Posterior vena cava (tissue), 2 donors: ENCODE measurements at regions not wholly inside any gene's neighbourhood (a gene's known extent, or its start where the extent isn't known, plus 50 kb on each side); places are given as distances from the start of the nearest gene placed in this dataset.
A peak's percentile ranks its signal among the peaks of the same experiment; 100 is the strongest.
"Not testable (repeated sequence)": the region's sequence is repeated elsewhere in the genome, so short reads cannot be mapped to it uniquely, and the experiment has no call there.

Experiments used
- DNase-seq: peaks from one replicate; pipeline ENCODE4 v3.0.0-alpha.2; 2020; ENCODE audit warnings: low spot score
- intact Hi-C, 2 donors: fragments of 100-400 bp; cut with DNase I; formaldehyde crosslinking; loops; one replicate each; pipeline versions ENCODE4 v1.14.1 to v1.14.2; 2022 to 2023
- donor health status: DM: yes; HTN: yes; CAD: no.
- donor health status: DM: yes; HTN: yes; CAD: no.

- DNase-seq, result no peak
- intact Hi-C loops, result no loop called here
Measured at GRCh38 chr18:22703883-22704585, 229.1 kb upstream of the RBBP8 start.

GRCh38 chr18:22704586-22704918 is 228.6 kb upstream of the RBBP8 start:
- intact Hi-C loops, result no loop called here

GRCh38 chr18:22705328-22705727 is 227.8 kb upstream of the RBBP8 start:
- intact Hi-C loops, result no loop called here
- DNase-seq, result no peak

More at GRCh38 chr18:22704586-22704918, 228.6 kb upstream of the RBBP8 start:
- DNase-seq, result no peak

- intact Hi-C loops, DNase-seq: not testable (repeated sequence)
Measured at GRCh38 chr18:22706025-22706424, 227.1 kb upstream of the RBBP8 start.

DNA sequence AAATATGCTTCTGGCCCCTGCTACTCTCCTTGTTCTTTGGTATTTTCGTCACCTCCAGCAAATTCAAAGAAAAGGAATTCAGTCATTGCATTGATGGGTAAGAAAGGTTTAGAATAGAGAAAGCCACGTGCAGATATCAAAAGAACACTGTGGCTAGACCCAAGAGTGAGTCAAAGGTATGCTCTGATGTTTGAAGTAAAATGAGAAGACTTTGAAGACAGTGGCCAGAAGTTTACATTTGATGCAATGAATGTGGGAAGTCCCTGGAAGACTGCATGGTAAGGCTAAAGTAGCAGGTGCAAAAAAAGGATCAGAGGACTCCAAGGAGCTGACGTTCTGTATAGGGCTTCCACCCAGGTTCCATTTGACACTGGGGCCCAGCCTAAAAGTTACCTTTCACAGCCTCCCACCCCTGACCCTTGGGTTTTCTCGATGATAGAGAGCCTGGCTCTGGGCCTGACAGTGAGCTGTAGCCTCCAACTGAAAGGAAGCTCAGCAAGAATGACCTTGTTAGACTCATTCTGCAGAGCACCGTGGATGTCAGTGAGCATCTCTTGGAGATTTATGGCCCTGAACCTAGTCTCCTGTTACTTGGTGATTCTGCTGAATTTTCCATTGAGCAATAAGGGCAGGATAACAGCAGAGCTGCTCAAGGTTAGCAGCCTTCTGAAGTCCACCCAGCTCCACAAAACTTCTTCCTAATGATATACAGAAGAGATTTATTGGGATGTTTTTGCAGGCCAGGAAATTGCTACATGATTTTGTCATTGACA is 223.7 kb upstream of the RBBP8 start:
- intact Hi-C loops, result no loop called here
- DNase-seq, result no peak

DNA sequence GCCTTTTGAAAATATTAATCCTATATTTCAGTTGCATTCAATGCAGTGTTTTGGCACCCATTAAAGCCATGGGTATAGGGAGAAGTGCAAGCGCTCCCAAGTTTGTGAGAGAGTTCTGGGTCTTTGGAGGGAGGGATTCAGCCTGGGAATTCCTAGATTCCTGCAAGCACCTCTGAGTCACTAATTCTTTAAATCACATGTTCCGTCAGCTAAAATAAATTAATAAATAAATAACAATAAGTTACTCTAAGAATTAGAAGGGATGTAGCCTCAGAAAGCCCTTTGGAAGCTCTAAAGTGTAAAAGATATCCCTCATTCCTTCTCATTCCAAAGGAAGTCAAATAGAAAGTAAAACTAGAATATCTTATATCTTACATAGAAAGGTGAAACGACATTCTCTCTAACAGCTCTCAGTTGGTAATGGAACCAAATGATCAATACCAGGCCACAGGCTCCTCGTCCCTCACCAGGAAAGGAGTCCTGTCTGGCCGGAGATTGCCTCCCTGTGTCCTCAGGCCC is 222.4 kb upstream of the RBBP8 start:
- intact Hi-C loops, result no loop called here
- DNase-seq, result no peak

GRCh38 chr18:22711192-22711685 is 221.9 kb upstream of the RBBP8 start:
- intact Hi-C loops, result no loop called here

GRCh38 chr18:22713511-22713910 is 219.6 kb upstream of the RBBP8 start:
- intact Hi-C loops, result no loop called here
- no peak for DNase-seq

More at GRCh38 chr18:22711192-22711685, 221.9 kb upstream of the RBBP8 start:
- DNase-seq, result peak; percentile 85

- intact Hi-C loops, DNase-seq: not testable (repeated sequence)
Measured at GRCh38 chr18:22717536-22717935, 215.6 kb upstream of the RBBP8 start.

DNA sequence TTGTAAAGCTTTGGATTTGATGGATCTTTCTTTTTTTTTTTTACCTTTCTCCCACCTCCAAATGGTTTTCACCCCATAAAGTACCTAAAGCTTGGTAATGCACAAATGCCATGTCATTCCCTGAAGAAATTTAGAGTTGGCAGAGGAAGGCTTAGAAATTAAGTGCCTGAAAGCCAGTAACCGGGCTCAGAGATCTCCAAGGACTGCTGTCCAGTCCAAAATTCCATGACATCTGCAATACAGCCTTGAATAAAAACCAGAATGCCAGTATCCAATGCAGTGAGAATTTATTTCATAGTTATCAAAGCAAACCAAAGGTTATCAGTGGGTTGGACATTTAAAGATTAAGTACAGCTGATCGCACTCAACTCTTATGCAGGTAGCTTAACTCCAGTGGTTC is 209.9 kb upstream of the RBBP8 start:
- intact Hi-C loops, result no loop called here

GRCh38 chr18:22723773-22724172 is 209.4 kb upstream of the RBBP8 start:
- no peak for DNase-seq
- intact Hi-C loops, result no loop called here

More for the DNA sequence above, 209.9 kb upstream of the RBBP8 start:
- no peak for DNase-seq

DNA sequence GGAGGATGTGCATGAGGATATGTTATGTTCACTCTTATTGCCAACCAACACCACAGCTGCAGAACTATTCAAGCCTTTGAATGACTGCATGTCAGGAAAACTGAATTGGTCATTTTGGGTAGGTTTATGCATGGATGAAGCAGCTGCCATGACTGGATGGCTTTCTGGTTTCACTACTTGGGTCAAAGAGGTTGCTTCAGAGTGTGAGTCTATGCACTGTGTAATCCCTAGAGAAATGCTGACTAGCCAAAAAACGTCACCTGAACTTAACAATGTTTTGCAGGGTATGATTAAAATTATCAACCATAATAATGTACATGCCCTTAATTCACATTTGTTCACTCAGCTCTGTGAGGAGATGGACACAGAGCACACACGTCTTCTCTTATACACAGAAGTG is 206.7 kb upstream of the RBBP8 start:
- DNase-seq, result no peak
- intact Hi-C loops, result no loop called here

DNA sequence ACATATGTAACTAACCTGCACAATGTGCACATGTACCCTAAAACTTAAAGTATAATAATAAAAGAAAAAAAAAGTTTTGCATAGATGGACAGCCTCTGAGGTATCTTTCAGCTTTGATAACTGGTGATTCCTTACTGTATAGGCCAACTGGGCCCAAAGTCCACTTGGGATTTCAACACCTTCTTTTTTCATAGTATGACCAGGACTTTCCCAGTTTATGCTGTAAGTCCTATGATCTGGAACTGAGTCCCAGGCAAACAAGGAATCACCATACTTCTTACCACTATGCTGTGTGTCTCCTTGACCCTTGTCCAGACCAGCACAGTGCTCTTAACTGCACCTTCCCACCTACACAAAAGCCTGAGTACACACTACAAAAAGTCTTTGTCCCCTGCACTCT is 205.1 kb upstream of the RBBP8 start:
- DNase-seq, result no peak
- intact Hi-C loops, result no loop called here

DNA sequence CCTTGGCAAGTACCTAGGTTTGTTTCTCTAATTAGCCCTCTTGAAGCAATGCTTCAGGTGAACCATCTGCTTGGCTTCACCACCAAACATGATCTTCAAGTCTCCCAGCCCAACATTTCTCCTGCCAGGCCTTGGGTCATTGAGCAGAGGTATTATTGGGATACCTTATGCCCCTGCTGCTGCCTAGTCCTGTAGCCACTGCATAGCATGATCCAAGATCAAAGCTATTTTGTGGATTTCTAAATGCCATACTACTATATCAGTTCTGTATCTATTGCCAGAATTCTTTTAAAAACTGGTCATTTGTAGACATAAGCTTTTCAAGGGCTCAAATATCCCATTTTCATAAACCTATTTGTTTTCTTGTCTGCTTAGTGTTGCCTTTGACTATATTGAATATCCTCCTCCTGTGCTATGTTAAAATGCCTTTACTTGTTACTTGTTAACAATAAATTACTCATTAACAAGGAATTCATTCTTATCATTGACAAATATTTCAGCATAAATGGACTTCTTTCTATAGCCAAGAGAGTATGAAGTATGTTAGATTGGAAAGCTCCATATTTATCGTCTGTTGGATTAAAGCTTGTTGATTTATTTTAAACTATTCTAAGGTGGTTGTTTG is 204.5 kb upstream of the RBBP8 start:
- DNase-seq, result no peak
- intact Hi-C loops, result no loop called here

DNA sequence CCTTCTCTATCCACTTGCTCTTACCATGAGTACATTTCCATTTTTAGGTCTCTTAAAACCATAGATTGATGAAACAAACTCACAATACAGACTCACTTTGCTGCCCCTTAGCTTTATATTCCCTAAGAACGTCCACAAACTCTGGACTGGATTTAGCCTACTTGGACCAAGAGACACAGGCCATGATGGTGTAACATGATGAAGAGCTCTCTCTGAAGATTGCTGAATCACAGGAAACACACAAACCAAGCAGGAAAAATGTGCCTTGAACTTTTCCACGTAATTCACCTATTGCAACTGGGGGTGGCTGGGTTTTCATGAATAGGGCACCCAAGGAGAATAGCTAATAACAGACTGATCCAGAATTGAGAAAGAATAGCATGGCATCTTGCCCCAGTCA is 201.7 kb upstream of the RBBP8 start:
- no peak for DNase-seq

GRCh38 chr18:22734105-22734661 is 198.9 kb upstream of the RBBP8 start:
- intact Hi-C loops, result no loop called here
- DNase-seq, result no peak

More for the DNA sequence above, 201.7 kb upstream of the RBBP8 start:
- intact Hi-C loops, result no loop called here

DNA sequence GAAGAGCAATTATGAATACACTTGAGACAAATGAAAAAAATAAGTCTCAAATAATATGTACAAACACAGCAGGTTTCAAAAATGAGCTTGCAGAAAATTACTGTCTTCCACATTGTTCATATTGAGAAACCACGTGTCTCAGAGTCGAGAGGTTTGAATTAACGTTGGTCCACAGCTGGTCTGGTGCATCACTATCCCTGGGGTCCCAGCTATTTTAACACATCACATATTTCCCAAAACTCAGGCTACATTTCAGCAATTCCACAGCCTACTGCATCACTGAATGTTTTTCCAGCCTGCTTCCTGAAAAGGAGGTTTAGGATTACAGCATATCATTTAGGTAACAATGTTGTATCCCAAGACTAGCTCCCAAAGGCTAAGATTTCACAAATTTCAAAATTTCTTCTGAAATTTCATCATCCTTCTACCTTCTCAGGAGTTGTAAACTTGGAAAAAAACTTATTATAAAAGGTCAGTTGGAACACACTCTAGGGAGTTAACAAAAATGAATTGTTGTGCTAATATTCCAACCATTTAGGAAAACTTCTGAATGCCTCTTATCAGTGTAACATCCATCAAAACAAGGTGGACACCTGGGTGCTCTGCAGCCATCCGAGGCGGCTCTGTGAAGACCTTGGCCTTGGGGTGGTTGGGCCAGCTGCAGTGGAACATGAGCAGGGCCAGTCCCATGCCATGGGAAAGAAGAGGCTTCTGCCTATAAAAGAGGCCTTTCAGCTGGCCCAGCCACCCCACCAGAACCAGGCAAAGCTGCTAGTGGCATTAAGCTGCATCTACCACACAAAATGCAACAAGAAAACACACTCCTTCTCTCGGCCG is 198.1 kb upstream of the RBBP8 start:
- no peak for DNase-seq
- intact Hi-C loops, result no loop called here

DNA sequence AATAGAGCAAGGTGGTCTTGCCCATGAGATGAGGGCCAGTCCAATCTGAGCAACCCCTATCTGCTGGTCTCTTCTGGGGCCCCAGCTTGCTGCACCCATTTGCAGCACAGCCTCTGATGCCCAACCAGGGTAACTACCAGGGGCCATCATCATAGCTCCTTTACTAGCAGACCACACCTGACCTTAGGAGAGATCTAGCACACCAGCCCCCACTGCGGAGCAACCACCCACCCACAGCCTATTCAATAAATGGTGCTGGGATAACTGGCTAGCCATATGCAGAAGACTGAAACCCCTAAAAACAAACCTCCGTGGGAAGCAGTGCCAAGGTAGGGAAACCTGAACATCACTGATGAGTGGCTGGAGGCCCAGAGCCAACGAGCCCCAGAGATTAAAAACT is 196.1 kb upstream of the RBBP8 start:
- no peak for DNase-seq
- intact Hi-C loops, result no loop called here

DNA sequence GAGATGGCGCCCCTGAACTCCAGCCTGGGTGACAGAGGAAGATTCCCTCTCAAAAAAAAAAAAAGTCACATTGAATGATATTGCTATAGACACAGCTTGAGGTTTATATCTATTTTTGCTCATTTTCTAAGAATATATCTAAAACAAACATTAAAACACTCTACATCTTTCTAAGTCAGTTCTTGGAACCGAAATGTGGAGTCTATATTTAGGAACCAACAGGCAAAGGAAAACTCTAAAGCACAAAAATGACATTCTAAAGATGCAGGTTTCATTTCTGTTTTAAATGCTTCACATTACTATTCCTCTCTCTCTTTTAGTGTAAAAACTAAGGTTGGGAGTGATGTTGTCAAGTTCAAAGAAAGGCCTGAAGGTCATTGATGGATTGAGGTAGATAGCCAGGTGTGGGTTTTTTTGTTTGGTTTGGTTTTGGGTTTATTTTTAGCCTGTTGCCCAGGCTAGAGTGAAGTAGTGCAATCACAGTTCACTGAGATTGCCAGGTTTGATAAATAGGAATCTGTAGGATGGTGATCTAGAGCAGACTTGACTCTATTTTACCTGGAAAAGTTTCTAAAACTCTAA is 194.0 kb upstream of the RBBP8 start:
- intact Hi-C loops, result no loop called here
- DNase-seq, result no peak
